ENCODE measurements at regions not wholly inside any gene's neighbourhood (a gene's known extent, or its start where the extent isn't known, plus 50 kb on each side); places are given as distances from the start of the nearest gene placed in this dataset.

DNA sequence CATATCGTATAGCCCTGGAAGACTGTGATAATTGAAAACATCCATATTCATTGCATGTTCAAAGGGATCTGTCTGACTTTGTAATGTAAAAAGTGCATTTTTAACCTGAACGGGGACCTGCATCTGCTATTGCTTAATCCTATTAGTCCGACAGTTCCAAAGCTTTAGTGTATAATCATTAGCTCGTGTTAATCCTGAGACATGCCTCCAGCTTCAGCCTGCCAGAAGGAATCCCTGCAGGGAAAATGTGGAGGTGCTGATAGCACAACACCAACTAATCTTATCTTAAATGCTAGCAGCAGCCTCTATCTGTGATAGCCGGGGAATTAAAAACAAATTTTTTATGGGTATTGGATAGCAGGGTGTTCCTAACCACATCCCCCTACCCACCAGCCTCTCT, 495.2 kb downstream of the TLE4 start:
- TF ChIP-seq EZH2 (IDR thresholded peaks at IDR 0.05) = no peak
- no peak for TF ChIP-seq POLR2AphosphoS5 (IDR thresholded peaks at IDR 0.05; ENCODE audit: borderline replicate concordance, low read depth, low read length)
- TF ChIP-seq FOXP2 (optimal IDR thresholded peaks at IDR 0.05; ENCODE audit: control extremely low read depth, extremely low read length, insufficient read depth) = no peak
